NOMO-1 (cell line): ENCODE measurements at regions not wholly inside any gene's neighbourhood (a gene's known extent, or its start where the extent isn't known, plus 50 kb on each side); places are given as distances from the start of the nearest gene placed in this dataset.

Experiments
- DNase-seq, 2 experiments: peaks; one replicate each; lab custom pipeline; 2025; ENCODE audit not compliant: unreplicated experiment in 2 of 2; lab: John Stamatoyannopoulos, UW

- no peak for DNase-seq
These were observed 54.9 kb upstream of the ANK3 start for GRCh38 chr10:60444494-60445064.

- DNase-seq, result no peak
These were observed 53.7 kb upstream of the ANK3 start for GRCh38 chr10:60443346-60443745.

- DNase-seq, result peak in 1 of 2 experiments; percentile 6
These were observed 51.8 kb upstream of the ANK3 start for GRCh38 chr10:60441515-60441914.

- DNase-seq, result no peak
These were observed 50.0 kb upstream of the ANK3 start for GRCh38 chr10:60439641-60440040.
